GM12872 (cell line): ENCODE measurements at regions not wholly inside any gene's neighbourhood (a gene's known extent, or its start where the extent isn't known, plus 50 kb on each side); places are given as distances from the start of the nearest gene placed in this dataset.

ENCODE experiments used
- CTCF ChIP-seq: IDR thresholded peaks from 3 replicates; pipeline ENCODE4 v1.5.1; 2011; ENCODE audit warnings: low read depth, mild to moderate bottlenecking, low read length, moderate library complexity; ENCODE audit not compliant: insufficient read depth

GRCh38 chr13:25044071-25044470 lies 51.9 kb upstream of the PABPC3 start:
- no peak for TF ChIP-seq CTCF
